Thoracic aorta (tissue), 2 donors: ENCODE measurements at regions not wholly inside any gene's neighbourhood (a gene's known extent, or its start where the extent isn't known, plus 50 kb on each side); places are given as distances from the start of the nearest gene placed in this dataset.

ENCODE experiments used
- ATAC-seq: fragments of 150-250 bp; one replicate; pipeline ENCODE4 v1.8.0; 2017; ENCODE audit warnings: low read depth; ENCODE audit not compliant: insufficient number of reproducible peaks, low FRiP score
- DNase-seq: peaks from one replicate; pipeline ENCODE4 v3.0.0-alpha.2; 2020; ENCODE audit warnings: low spot score
- H3K27ac ChIP-seq, 2 donors: fragments of 200-600 bp; sonication (generic); 1 replicate in 1 of 2; 2 replicates in 1 of 2; pipeline ENCODE4 v1.5.1; 2016; ENCODE audit warnings: mild to moderate bottlenecking in 2 of 2, moderate library complexity in 2 of 2
- H3K27me3 ChIP-seq: fragments of 200-600 bp; sonication (generic); replicated peaks from 2 replicates; pipeline ENCODE4 v1.6.0; 2016; ENCODE audit warnings: mild to moderate bottlenecking; ENCODE audit not compliant: insufficient read depth
- H3K36me3 ChIP-seq: fragments of 200-600 bp; sonication (generic); one replicate; pipeline ENCODE4 v1.5.1; 2016
- H3K4me1 ChIP-seq, 2 donors: fragments of 200-600 bp; sonication (generic); 1 replicate in 1 of 2; 2 replicates in 1 of 2; pipeline versions ENCODE4 v1.5.1 to v1.6.0; 2016; ENCODE audit warnings: low read depth in 2 of 2, mild to moderate bottlenecking in 1 of 2; ENCODE audit not compliant: control insufficient read depth in 1 of 2
- H3K4me3 ChIP-seq: fragments of 200-600 bp; sonication (generic); 2 replicates; pipeline ENCODE4 v1.5.1; 2016; ENCODE audit warnings: mild to moderate bottlenecking
- H3K9me3 ChIP-seq: fragments of 200-600 bp; sonication (generic); 2 replicates; pipeline ENCODE4 v1.5.1; 2016
- CTCF ChIP-seq: fragments of 200-600 bp; sonication (generic); IDR thresholded peaks from one replicate; pipeline ENCODE4 v1.5.1; 2019; ENCODE audit warnings: antibody characterized with exemption

GRCh38 chr14:104238424-104239184, 100.2 kb downstream of the KIF26A start:
- Histone ChIP-seq H3K36me3 (no peaks in the 10 kb centered on the region), H3K4me1 (no peaks in the 10 kb centered on the region), H3K27ac (no peak overlapping the region), H3K9me3 (peaks cover 11% of the 10 kb centered on the region), H3K27me3 (no peaks in the 10 kb centered on the region), H3K4me3 (no peak overlapping the region)
- DNase-seq: no peak
- TF ChIP-seq CTCF: no peak
- no peak for ATAC-seq

GRCh38 chr14:104239185-104239775, 100.9 kb downstream of the KIF26A start:
- DNase-seq (no peak), ATAC-seq (no peak)

GRCh38 chr14:104239861-104240301, 101.5 kb downstream of the KIF26A start:
- Histone ChIP-seq H3K4me3 (no peak overlapping the region), H3K36me3 (no peaks in the 10 kb centered on the region), H3K9me3 (peaks cover 11% of the 10 kb centered on the region), H3K4me1 (no peaks in the 10 kb centered on the region), H3K27me3 (no peaks in the 10 kb centered on the region), H3K27ac (no peak overlapping the region)
- DNase-seq (no peak), ATAC-seq (no peak)
- no peak for TF ChIP-seq CTCF

More at GRCh38 chr14:104239185-104239775, 100.9 kb downstream of the KIF26A start:
- Histone ChIP-seq H3K4me3 (no peak overlapping the region), H3K9me3 (peaks cover 11% of the 10 kb centered on the region), H3K27ac (no peak overlapping the region), H3K4me1 (no peaks in the 10 kb centered on the region), H3K36me3 (no peaks in the 10 kb centered on the region), H3K27me3 (no peaks in the 10 kb centered on the region)
- TF ChIP-seq CTCF: no peak

- TF ChIP-seq CTCF: no peak
- Histone ChIP-seq H3K4me1 (no peaks in the 10 kb centered on the region), H3K4me3 (no peak overlapping the region), H3K36me3 (no peaks in the 10 kb centered on the region), H3K27me3 (no peaks in the 10 kb centered on the region), H3K27ac (no peak overlapping the region), H3K9me3 (peaks cover 15% of the 10 kb centered on the region)
- DNase-seq: no peak
- no peak for ATAC-seq
These were observed 102.2 kb downstream of the KIF26A start for GRCh38 chr14:104240434-104241157.

GRCh38 chr14:104243200-104243599, 104.8 kb downstream of the KIF26A start:
- no peaks in the 10 kb centered on the region for H3K4me1 ChIP-seq
- no peaks in the 10 kb centered on the region for H3K27me3 ChIP-seq
- no peak overlapping the region for H3K4me3 ChIP-seq
- no peak for TF ChIP-seq CTCF
- DNase-seq: no peak
- H3K9me3 ChIP-seq: peaks cover 10% of the 10 kb centered on the region
- ATAC-seq: no peak
- H3K27ac ChIP-seq: no peak overlapping the region
- H3K36me3 ChIP-seq: no peaks in the 10 kb centered on the region
